ENCODE measurements at regions not wholly inside any gene's neighbourhood (a gene's known extent, or its start where the extent isn't known, plus 50 kb on each side); places are given as distances from the start of the nearest gene placed in this dataset.

DNA sequence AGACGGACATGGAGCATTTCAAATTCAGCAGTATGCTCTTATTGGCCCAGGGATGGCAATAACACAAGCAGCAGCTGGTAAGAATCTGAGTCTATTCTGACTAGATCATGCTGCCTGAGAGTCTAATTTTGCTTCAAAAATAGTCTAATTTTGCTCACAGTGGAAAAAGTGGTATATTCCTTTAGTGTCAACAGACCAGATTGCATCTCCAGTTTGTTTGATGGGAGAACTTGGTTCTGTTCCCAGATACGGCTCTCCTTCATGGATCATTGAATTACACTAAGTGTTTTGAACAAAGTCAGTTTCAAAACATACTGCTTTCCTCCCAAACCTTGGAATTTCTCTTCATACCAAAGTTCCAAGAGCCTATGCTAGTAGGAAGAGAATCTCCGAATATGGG, 586.1 kb downstream of the RNF144B start:
- peak in 1 of 2 donors; percentile 47 for DNase-seq
- 51 to 68% (median 66%) methylated on average over 3 of the region's 3 CpGs for WGBS, 5 donors
- Histone ChIP-seq H3K4me1 (peaks cover 0 to 6% (median 1%) of the 10 kb centered on the region in 4 donors), H3K9me3 (no peaks in the 10 kb centered on the region), H3K4me3 (no peak overlapping the region), H3K36me3 (no peaks in the 10 kb centered on the region), H3K27me3 (no peaks in the 10 kb centered on the region), H3K27ac (no peak overlapping the region)
- intact Hi-C loops (cut with DNase I; ENCODE audit: low total_unique reads): no loop called here
- TF ChIP-seq POLR2AphosphoS5 (IDR thresholded peaks at IDR 0.05): no peak
- no peak for TF ChIP-seq POLR2A (IDR thresholded peaks at IDR 0.05)
- TF ChIP-seq, protein P1, sequence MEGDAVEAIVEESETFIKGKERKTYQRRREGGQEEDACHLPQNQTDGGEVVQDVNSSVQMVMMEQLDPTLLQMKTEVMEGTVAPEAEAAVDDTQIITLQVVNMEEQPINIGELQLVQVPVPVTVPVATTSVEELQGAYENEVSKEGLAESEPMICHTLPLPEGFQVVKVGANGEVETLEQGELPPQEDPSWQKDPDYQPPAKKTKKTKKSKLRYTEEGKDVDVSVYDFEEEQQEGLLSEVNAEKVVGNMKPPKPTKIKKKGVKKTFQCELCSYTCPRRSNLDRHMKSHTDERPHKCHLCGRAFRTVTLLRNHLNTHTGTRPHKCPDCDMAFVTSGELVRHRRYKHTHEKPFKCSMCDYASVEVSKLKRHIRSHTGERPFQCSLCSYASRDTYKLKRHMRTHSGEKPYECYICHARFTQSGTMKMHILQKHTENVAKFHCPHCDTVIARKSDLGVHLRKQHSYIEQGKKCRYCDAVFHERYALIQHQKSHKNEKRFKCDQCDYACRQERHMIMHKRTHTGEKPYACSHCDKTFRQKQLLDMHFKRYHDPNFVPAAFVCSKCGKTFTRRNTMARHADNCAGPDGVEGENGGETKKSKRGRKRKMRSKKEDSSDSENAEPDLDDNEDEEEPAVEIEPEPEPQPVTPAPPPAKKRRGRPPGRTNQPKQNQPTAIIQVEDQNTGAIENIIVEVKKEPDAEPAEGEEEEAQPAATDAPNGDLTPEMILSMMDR (IDR thresholded peaks at IDR 0.05): no peak
- TF ChIP-seq EP300 (IDR thresholded peaks at IDR 0.05): no peak

- intact Hi-C loops (cut with DNase I; ENCODE audit: low total_unique reads): no loop called here
- peaks cover 0 to 8% (median 3%) of the 10 kb centered on the region in 4 donors for H3K4me1 ChIP-seq
- WGBS, 5 donors: 94 to 97% (median 95%) methylated on average over 2 of the region's 2 CpGs
- no peak overlapping the region for H3K27ac ChIP-seq
- no peaks in the 10 kb centered on the region for H3K27me3 ChIP-seq
- no peaks in the 10 kb centered on the region for H3K36me3 ChIP-seq
- TF ChIP-seq POLR2AphosphoS5 (IDR thresholded peaks at IDR 0.05) (no peak), EP300 (IDR thresholded peaks at IDR 0.05) (no peak), POLR2A (IDR thresholded peaks at IDR 0.05) (no peak)
- TF ChIP-seq, protein P1 (IDR thresholded peaks at IDR 0.05): no peak
- no peak for DNase-seq
- no peak overlapping the region for H3K4me3 ChIP-seq
- no peaks in the 10 kb centered on the region for H3K9me3 ChIP-seq
Measured at GRCh38 chr6:18976091-18976490, 588.9 kb downstream of the RNF144B start.

- WGBS, 5 donors: 78 to 93% (median 83%) methylated on average over 1 of the region's 1 CpG
Measured at GRCh38 chr6:18976966-18977365, 589.8 kb downstream of the RNF144B start.

DNA sequence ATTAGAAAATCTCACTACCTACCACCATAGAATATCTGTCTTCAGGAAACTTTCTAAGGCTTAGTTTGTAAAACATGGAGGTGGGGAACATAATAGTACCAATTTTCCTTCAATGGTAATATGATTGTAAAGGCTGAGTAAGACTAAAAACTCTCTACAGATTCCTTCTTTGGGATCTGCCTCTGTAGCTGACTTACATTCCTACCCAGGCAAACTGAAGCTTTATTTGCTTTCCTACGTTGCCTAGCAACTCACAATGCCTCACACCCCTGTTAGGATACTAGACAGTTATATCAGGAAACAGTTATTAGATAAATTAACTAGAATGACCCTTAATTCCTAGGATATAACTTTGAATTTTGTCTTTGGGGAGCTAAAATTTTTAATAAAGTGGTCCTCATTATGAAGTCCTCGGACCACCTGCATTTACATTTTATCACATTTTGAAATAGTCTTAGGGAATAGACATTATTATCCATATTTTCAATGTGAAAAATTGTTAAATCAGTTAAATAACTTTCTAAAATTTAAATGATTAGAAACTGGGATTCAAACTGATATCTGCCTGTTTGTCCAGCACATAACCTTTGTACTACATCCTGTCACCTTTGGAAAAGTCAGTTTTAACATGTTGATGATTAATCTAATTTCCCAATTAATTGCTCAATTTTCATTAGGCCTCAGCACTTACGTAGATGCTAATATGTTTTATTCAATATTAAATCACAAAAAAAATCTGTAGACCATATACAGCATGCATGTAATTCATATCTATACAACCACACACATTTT, 591.4 kb downstream of the RNF144B start:
- 43 to 52% (median 51%) methylated on average over 3 of the region's 3 CpGs for WGBS, 5 donors
- Histone ChIP-seq H3K27ac (no peak overlapping the region), H3K36me3 (no peaks in the 10 kb centered on the region), H3K4me3 (no peak overlapping the region), H3K9me3 (no peaks in the 10 kb centered on the region), H3K4me1 (peaks cover 0 to 8% (median 3%) of the 10 kb centered on the region in 4 donors), H3K27me3 (no peaks in the 10 kb centered on the region)
- peak in 1 of 2 donors; percentile 91 for DNase-seq
- TF ChIP-seq, protein P1 (IDR thresholded peaks at IDR 0.05): no peak
- TF ChIP-seq EP300 (IDR thresholded peaks at IDR 0.05) (no peak), POLR2A (IDR thresholded peaks at IDR 0.05) (no peak), POLR2AphosphoS5 (IDR thresholded peaks at IDR 0.05) (no peak)
- intact Hi-C loops (cut with DNase I; ENCODE audit: low total_unique reads): no loop called here

More at GRCh38 chr6:18976966-18977365, 589.8 kb downstream of the RNF144B start:
- Histone ChIP-seq H3K36me3 (no peaks in the 10 kb centered on the region), H3K27ac (no peak overlapping the region), H3K4me3 (no peak overlapping the region), H3K27me3 (no peaks in the 10 kb centered on the region), H3K9me3 (no peaks in the 10 kb centered on the region), H3K4me1 (peaks cover 0 to 8% (median 3%) of the 10 kb centered on the region in 4 donors)
- intact Hi-C loops (cut with DNase I; ENCODE audit: low total_unique reads): no loop called here
- DNase-seq: no peak
- TF ChIP-seq EP300 (IDR thresholded peaks at IDR 0.05) (no peak), POLR2AphosphoS5 (IDR thresholded peaks at IDR 0.05) (no peak), POLR2A (IDR thresholded peaks at IDR 0.05) (no peak)
- TF ChIP-seq, protein P1 (IDR thresholded peaks at IDR 0.05): no peak
